BE2C (cell line): ENCODE measurements at regions not wholly inside any gene's neighbourhood (a gene's known extent, or its start where the extent isn't known, plus 50 kb on each side); places are given as distances from the start of the nearest gene placed in this dataset.
"Not testable (repeated sequence)": the region's sequence is repeated elsewhere in the genome, so short reads cannot be mapped to it uniquely, and the experiment has no call there.

Experiments
- DNase-seq: peaks from one replicate; pipeline ENCODE4 v3.0.0-alpha.2; 2020
- H3K27me3 ChIP-seq: fragments of 250-450 bp; sonication (Bioruptor Pico); 2 replicates; pipeline ENCODE4 v1.5.1; 2020; ENCODE audit warnings: mild to moderate bottlenecking
- H3K36me3 ChIP-seq: fragments of 250-450 bp; sonication (Bioruptor Pico); 2 replicates; pipeline ENCODE4 v1.5.1; 2020; ENCODE audit warnings: mild to moderate bottlenecking
- H3K4me1 ChIP-seq: fragments of 250-450 bp; sonication (Bioruptor Pico); 2 replicates; pipeline ENCODE4 v1.5.1; 2020
- H3K4me3 ChIP-seq: 2 replicates; pipeline ENCODE4 v1.5.1; 2011; ENCODE audit warnings: low read depth, low read length
- H3K9me3 ChIP-seq: fragments of 250-450 bp; sonication (Bioruptor Pico); 2 replicates; pipeline ENCODE4 v1.5.1; 2020
- TF ChIP-seq, protein P1 (sequence below): IDR thresholded peaks from 2 replicates; pipeline ENCODE4 v1.5.1; 2012; ENCODE audit warnings: mild to moderate bottlenecking, low read depth, low read length

- H3K36me3 ChIP-seq = no peaks in the 10 kb centered on the region
- H3K4me1 ChIP-seq = no peaks in the 10 kb centered on the region
- no peak for DNase-seq
- H3K9me3 ChIP-seq = no peaks in the 10 kb centered on the region
- H3K4me3 ChIP-seq = no peak overlapping the region
- no peaks in the 10 kb centered on the region for H3K27me3 ChIP-seq
- TF ChIP-seq, protein P1, sequence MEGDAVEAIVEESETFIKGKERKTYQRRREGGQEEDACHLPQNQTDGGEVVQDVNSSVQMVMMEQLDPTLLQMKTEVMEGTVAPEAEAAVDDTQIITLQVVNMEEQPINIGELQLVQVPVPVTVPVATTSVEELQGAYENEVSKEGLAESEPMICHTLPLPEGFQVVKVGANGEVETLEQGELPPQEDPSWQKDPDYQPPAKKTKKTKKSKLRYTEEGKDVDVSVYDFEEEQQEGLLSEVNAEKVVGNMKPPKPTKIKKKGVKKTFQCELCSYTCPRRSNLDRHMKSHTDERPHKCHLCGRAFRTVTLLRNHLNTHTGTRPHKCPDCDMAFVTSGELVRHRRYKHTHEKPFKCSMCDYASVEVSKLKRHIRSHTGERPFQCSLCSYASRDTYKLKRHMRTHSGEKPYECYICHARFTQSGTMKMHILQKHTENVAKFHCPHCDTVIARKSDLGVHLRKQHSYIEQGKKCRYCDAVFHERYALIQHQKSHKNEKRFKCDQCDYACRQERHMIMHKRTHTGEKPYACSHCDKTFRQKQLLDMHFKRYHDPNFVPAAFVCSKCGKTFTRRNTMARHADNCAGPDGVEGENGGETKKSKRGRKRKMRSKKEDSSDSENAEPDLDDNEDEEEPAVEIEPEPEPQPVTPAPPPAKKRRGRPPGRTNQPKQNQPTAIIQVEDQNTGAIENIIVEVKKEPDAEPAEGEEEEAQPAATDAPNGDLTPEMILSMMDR = no peak
These were observed 164.1 kb upstream of the POGK start for GRCh38 chr1:166675213-166675612.

DNA sequence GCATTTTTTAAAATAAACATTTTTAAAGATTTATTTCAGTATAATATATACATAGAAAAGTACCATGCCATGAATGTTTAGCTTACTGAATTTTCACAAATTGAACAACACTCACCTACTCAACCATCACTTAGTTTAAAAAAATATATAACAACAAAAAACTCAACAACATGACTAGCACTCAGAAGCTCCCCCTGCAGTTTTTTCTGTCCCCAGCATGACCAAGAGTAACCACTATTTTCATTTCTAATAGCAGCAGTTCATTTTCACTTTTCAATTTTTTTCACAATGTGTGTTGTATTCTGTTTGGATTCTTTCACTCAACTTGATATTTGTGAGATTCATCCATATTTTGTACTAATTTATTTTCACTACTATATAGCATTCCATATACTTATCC lies 162.3 kb upstream of the POGK start:
- Histone ChIP-seq H3K27me3 (no peaks in the 10 kb centered on the region), H3K4me1 (no peaks in the 10 kb centered on the region), H3K4me3 (no peak overlapping the region), H3K9me3 (no peaks in the 10 kb centered on the region), H3K36me3 (no peaks in the 10 kb centered on the region)
- DNase-seq = no peak
- TF ChIP-seq, protein P1 = no peak

- Histone ChIP-seq H3K4me1 (no peaks in the 10 kb centered on the region), H3K4me3 (no peak overlapping the region), H3K9me3 (no peaks in the 10 kb centered on the region), H3K27me3 (no peaks in the 10 kb centered on the region), H3K36me3 (no peaks in the 10 kb centered on the region)
- TF ChIP-seq, protein P1 = no peak
- no peak for DNase-seq
These were observed 159.9 kb upstream of the POGK start for GRCh38 chr1:166679369-166679768.

DNA sequence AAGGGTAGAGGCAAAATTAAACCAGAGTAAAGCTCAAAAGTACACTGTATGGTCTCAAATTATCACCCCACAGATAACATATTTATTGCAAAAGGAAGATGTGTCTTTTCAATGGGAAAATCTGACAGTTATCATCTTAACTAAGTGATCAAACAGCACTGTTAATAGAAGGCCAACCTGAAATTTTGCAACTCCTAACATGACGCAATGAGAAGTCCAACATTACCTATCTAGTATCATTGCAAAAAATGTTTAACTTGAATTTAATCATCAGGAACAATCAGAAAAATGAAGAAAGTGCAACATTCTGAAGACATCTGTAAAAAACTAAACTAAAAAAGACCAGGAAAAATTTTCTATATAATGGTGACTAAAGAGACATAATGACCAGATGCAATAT lies 156.7 kb upstream of the POGK start:
- H3K36me3 ChIP-seq = no peaks in the 10 kb centered on the region
- H3K4me1 ChIP-seq = no peaks in the 10 kb centered on the region
- no peaks in the 10 kb centered on the region for H3K9me3 ChIP-seq
- no peak overlapping the region for H3K4me3 ChIP-seq
- no peaks in the 10 kb centered on the region for H3K27me3 ChIP-seq
- no peak for DNase-seq
- TF ChIP-seq, protein P1 = no peak

DNA sequence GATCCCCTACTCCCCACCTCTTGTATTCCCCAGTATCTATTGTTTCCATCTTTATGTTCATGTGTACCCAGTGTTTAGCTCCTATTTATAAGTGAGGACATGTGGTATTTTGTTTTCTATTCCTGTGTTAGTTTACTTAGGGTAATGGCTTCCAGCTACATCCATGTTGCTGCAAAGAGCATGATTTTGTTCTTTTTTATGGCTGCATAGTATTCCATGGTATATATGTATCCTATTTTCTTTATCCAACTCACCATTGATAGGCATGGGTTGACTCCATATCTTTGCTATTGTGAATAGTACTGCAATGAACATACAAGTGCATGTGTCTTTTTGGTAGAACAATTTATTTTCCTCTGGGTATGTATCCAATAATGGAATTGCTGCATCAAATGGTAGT lies 154.6 kb upstream of the POGK start:
- H3K4me1 ChIP-seq, H3K27me3 ChIP-seq, H3K36me3 ChIP-seq, DNase-seq, H3K4me3 ChIP-seq, H3K9me3 ChIP-seq: not testable (repeated sequence)

- TF ChIP-seq, protein P1 = no peak
- no peaks in the 10 kb centered on the region for H3K4me1 ChIP-seq
- H3K27me3 ChIP-seq = no peaks in the 10 kb centered on the region
- no peak overlapping the region for H3K4me3 ChIP-seq
- H3K9me3 ChIP-seq = no peaks in the 10 kb centered on the region
- no peaks in the 10 kb centered on the region for H3K36me3 ChIP-seq
- DNase-seq = no peak
These were observed 154.1 kb upstream of the POGK start for GRCh38 chr1:166685200-166685599.

DNA sequence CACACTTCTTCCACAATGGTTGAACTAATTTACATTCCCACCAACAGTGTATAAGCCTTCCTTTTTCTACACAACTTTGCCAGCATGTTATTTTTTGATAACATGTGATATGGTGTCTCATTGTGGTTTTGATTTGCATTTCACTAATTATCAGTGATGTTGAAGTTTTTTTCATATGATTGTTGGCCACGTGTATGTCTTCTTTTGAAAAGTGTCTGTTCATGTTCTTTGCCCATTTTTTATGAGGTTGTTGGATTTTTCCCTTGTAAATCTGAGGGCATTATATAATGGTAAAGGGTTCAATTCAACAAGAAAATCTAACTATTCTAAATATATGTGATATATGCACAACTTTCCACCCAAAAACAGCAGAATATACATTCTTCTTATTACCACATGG lies 153.4 kb upstream of the POGK start:
- not testable (repeated sequence) for H3K4me3 ChIP-seq, DNase-seq, H3K9me3 ChIP-seq, H3K27me3 ChIP-seq, H3K4me1 ChIP-seq, H3K36me3 ChIP-seq

- H3K9me3 ChIP-seq, H3K4me1 ChIP-seq, H3K36me3 ChIP-seq, DNase-seq, H3K27me3 ChIP-seq, H3K4me3 ChIP-seq: not testable (repeated sequence)
These were observed 148.7 kb upstream of the POGK start for GRCh38 chr1:166690596-166690995.
